Smooth muscle cell (in vitro differentiated cells): ENCODE measurements at regions not wholly inside any gene's neighbourhood (a gene's known extent, or its start where the extent isn't known, plus 50 kb on each side); places are given as distances from the start of the nearest gene placed in this dataset.

ENCODE experiments used
- DNase-seq: peaks from one replicate; lab custom pipeline; 2025; ENCODE audit not compliant: unreplicated experiment; lab: John Stamatoyannopoulos, UW
- H2AFZ ChIP-seq: fragments of 200-600 bp; sonication (generic); 2 replicates; pipeline ENCODE4 v1.6.0; 2016; ENCODE audit warnings: antibody characterized with exemption, low read depth, mild to moderate bottlenecking
- H3F3A ChIP-seq: fragments of 200-600 bp; sonication (generic); 2 replicates; pipeline ENCODE4 v1.6.0; 2017; ENCODE audit warnings: antibody characterized with exemption, low read depth
- H3K27ac ChIP-seq: fragments of 200-600 bp; sonication (generic); 2 replicates; pipeline ENCODE4 v1.5.1; 2016; ENCODE audit warnings: low read depth, mild to moderate bottlenecking
- H3K27me3 ChIP-seq: fragments of 200-600 bp; sonication (generic); 2 replicates; pipeline ENCODE4 v1.6.1; 2016; ENCODE audit warnings: low read depth, mild to moderate bottlenecking
- H3K36me3 ChIP-seq: fragments of 200-600 bp; sonication (generic); 2 replicates; pipeline ENCODE4 v1.5.1; 2016; ENCODE audit warnings: low read depth
- H3K4me1 ChIP-seq: fragments of 200-600 bp; sonication (generic); 2 replicates; pipeline ENCODE4 v1.5.1; 2016; ENCODE audit warnings: low read depth
- H3K4me2 ChIP-seq: fragments of 200-600 bp; sonication (generic); 2 replicates; pipeline ENCODE4 v1.6.0; 2016; ENCODE audit warnings: mild to moderate bottlenecking
- H3K4me3 ChIP-seq: fragments of 200-600 bp; sonication (generic); 2 replicates; pipeline ENCODE4 v1.5.1; 2016; ENCODE audit warnings: mild to moderate bottlenecking
- H3K79me2 ChIP-seq: fragments of 200-600 bp; sonication (generic); 2 replicates; pipeline ENCODE4 v1.6.0; 2016; ENCODE audit warnings: low read depth, mild to moderate bottlenecking
- H3K9ac ChIP-seq: fragments of 200-600 bp; sonication (generic); 2 replicates; pipeline ENCODE4 v1.6.0; 2016; ENCODE audit warnings: low read depth
- H3K9me3 ChIP-seq: fragments of 200-600 bp; sonication (generic); replicated peaks from 2 replicates; pipeline ENCODE4 v1.5.1; 2016; ENCODE audit warnings: low read depth
- H4K20me1 ChIP-seq: fragments of 200-600 bp; sonication (generic); 2 replicates; pipeline ENCODE4 v1.6.0; 2016; ENCODE audit warnings: low read depth
- CTCF ChIP-seq: fragments of 200-600 bp; sonication (generic); IDR thresholded peaks from 2 replicates; pipeline ENCODE4 v1.5.1; 2017; ENCODE audit warnings: borderline replicate concordance, mild to moderate bottlenecking, antibody characterized with exemption; ENCODE audit not compliant: insufficient read depth, poor library complexity, severe bottlenecking
- WGBS: methylation state at CpG from one replicate; pipeline ENCODE4 v1.1.7; 2016; ENCODE audit warnings: low lambda C conversion rate; 5-methylcytosine and 5-hydroxymethylcytosine counted together

DNA sequence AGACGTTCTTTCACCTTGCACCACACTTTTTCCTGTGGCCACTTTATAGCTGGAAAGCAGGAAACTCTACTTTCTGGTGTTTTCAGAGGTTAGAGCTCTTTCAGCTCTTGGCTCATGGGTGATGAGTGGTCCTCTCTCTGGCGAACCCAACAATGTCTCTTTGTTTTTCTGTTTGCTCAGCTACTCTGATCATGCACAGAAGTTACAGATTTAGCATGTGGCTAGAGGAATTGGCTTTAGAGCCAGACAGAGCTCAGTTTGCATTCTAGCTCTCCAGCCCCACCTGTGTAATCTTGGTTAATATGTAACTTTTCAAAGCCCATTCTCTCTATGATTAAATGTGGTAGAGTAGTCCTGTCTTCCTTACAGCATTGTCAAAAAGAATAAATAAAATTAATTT lies 225.2 kb downstream of the HAPSTR1 start:
- 66% methylated on average over 2 of the region's 2 CpGs for WGBS
- no peak for DNase-seq
- Histone ChIP-seq H3K36me3 (no peaks in the 10 kb centered on the region), H3K4me3 (no peak overlapping the region), H2AFZ (no peak overlapping the region), H3K79me2 (no peaks in the 10 kb centered on the region), H3K4me2 (no peak overlapping the region), H3F3A (no peaks in the 10 kb centered on the region), H4K20me1 (no peaks in the 10 kb centered on the region), H3K27me3 (no peaks in the 10 kb centered on the region), H3K4me1 (no peaks in the 10 kb centered on the region), H3K9me3 (no peaks in the 10 kb centered on the region), H3K9ac (no peak overlapping the region), H3K27ac (no peak overlapping the region)
- TF ChIP-seq CTCF, result no peak

DNA sequence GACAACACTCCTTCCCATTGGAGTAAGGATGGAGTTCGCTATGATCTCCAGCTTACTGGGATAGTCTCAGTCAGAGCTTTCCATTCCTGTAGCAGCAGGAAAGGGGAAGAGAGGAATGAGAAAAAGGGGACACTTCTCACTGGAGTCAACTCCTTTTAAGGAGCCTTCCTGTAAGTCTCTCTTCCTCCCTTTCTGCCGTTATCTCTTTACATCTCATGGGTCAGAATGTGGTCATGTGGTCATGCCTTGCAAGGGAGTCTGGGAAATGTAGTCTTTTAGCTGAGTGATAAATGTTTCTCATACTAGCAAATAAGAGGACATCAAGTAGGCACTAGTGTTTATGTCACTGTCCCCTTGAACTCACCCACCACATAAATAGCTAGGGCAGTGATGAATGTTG lies 227.3 kb downstream of the HAPSTR1 start:
- DNase-seq, result no peak
- no peaks in the 10 kb centered on the region for H3K9me3 ChIP-seq
- H3F3A ChIP-seq, result no peaks in the 10 kb centered on the region
- no peak overlapping the region for H3K9ac ChIP-seq
- no peak overlapping the region for H3K4me2 ChIP-seq
- H2AFZ ChIP-seq, result no peak overlapping the region
- no peaks in the 10 kb centered on the region for H3K79me2 ChIP-seq
- H3K27ac ChIP-seq, result no peak overlapping the region
- H3K36me3 ChIP-seq, result no peaks in the 10 kb centered on the region
- H3K4me3 ChIP-seq, result no peak overlapping the region
- no peaks in the 10 kb centered on the region for H3K27me3 ChIP-seq
- no peaks in the 10 kb centered on the region for H3K4me1 ChIP-seq
- 76% methylated on average over 2 of the region's 2 CpGs for WGBS
- H4K20me1 ChIP-seq, result no peaks in the 10 kb centered on the region
- TF ChIP-seq CTCF, result no peak

DNA sequence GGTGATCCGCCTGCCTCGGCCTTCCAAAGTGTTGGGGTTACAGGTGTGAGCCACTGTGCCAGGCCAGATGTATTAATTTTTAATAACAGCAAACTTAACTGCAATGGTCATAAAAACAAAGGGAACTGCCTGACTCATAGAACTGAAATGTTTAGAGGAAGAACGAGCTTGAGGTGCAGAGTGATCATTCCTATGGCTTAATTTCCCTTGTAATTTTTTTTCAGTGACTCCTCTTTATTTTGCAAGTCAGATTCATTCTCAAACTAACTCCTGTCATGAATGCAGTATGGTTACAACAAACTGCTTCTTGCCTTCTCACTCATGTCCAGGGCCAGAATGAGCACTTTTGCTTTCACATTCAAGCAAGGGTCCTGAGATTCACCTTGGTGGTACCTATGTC lies 231.3 kb downstream of the HAPSTR1 start:
- no peak for DNase-seq

More for the DNA sequence above, 231.3 kb downstream of the HAPSTR1 start:
- no peak overlapping the region for H3K27ac ChIP-seq
- H3K9me3 ChIP-seq, result no peaks in the 10 kb centered on the region
- H4K20me1 ChIP-seq, result no peaks in the 10 kb centered on the region
- H2AFZ ChIP-seq, result no peak overlapping the region
- no peak overlapping the region for H3K9ac ChIP-seq
- WGBS, result 54% methylated on average over 3 of the region's 3 CpGs
- no peak overlapping the region for H3K4me2 ChIP-seq
- H3K79me2 ChIP-seq, result no peaks in the 10 kb centered on the region
- H3K36me3 ChIP-seq, result no peaks in the 10 kb centered on the region
- no peak for TF ChIP-seq CTCF
- no peaks in the 10 kb centered on the region for H3K4me1 ChIP-seq
- no peaks in the 10 kb centered on the region for H3F3A ChIP-seq
- H3K4me3 ChIP-seq, result no peak overlapping the region
- no peaks in the 10 kb centered on the region for H3K27me3 ChIP-seq
